D341Med (cell line): ENCODE measurements at regions not wholly inside any gene's neighbourhood (a gene's known extent, or its start where the extent isn't known, plus 50 kb on each side); places are given as distances from the start of the nearest gene placed in this dataset.

Source experiments
- DNase-seq: peaks from one replicate; pipeline ENCODE4 v3.0.0; 2012; ENCODE audit warnings: low spot score

DNA sequence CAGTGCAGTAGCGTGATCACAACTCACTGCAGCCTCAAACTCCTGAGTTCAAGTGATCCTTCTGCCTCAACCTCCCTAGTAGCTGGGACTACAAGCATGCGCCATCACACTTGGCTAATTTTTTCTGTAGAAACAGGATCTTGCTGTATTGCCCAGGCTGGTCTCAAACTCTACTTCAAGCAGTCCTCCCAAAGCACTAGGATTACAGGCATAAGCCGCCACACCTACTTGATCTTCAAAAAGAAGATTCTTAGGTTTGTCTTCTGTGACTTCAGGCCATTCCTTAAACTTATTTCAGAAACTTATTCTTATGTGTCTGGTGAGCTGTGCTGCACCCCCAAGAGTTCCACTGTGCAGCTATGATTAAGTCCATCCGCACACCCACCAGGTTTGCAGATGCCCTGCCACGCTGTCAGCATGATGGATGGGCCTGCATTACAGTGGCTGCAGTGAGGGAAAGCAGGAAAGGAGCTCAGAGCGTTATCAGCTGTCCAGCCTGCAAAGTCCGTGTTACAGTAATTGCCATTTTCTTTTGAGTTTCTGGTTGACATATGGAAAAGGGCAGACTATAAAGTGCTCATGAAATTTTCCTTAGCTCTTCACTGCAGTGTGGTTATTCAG is 146.6 kb downstream of the AASDH start:
- no peak for DNase-seq

DNA sequence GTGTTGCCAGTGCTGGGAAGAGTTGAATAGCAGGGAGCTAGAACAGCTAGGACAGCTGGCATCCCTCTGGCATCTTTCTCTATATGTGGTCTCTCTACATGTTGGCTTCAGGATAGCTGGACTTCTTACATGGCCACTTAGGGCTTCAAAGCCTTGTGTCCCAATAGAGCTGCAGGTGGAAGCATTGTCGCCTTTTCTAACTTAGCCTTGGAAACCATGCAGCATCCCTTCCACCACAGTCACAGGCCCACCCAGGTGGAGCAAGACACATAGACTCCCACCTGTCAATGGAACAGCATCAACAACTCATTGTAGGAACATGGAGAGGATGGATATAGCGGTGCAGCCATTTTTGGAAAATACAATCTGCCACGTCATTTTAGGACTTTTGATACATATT is 149.0 kb downstream of the AASDH start:
- no peak for DNase-seq

DNA sequence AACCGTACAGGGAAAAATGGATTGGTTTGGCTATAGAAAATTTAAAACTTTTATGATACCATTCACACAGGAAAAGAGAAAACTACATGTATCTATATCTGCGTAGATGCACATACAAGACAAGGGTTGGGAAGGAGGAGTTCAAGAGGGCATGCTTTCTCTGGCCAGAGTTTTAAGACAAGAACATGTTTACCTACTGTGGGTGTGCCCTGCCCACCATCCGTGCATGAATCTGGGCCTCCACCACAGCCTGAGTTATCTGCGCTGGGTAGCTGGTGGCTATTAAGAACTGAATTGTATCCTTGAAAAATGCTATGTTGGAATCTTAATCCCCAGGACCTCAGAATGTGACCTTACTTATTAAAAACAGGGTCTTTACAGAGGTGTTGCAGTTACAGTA is 151.6 kb downstream of the AASDH start:
- no peak for DNase-seq

DNA sequence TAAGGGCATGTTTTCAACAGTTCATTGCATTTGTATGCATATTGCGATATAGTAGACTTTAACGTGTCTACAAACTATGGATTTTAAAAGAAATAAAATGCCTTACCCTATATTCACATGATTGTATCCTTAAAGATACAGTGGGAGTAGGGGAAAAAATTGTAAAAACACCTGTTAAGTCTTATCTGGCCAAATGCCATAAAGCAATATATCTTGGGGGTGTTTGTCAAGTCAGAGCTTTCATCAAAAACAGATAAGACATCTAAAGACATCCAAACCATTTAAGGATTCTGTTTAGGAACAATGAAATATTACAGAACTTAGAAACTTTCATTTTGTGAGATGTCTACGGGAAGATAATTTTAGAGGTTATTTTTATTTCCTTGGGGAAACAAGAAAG is 152.3 kb downstream of the AASDH start:
- no peak for DNase-seq

DNA sequence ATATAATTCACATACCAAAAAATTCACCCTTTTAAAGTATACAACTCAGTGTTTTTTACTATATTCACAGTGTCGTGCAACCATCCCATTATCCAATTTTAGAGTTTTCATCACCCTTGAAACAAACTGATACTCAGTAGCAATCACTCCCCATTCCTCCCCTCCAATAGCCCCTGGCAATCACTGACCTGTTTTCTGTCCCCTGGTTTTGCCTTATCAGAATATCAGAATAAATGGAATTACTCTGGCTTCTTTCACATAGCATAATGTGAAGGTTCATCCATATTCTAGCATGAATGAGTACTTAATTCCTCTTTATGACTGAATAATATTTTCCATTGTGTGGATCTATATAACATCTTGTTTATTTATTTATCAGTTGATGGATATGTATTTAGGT is 153.2 kb downstream of the AASDH start:
- no peak for DNase-seq

DNA sequence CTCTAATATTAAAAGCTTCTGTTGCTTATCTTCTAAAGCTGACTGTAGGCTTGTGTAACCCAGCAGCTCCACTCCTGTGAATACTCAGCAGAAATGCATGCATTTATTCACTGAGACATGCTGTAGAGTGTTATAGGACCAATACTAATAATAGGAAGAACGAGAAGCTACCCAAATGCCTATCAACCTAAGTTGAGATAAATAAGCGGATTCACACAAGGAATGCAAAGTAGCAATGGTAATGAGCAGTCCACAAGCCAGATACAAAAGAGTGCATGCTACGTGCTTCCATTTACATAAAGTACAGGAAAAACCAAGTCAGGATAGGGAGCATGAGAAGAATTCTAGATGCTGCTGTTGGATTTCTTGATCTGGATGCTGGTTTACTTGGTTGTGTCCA is 155.9 kb downstream of the AASDH start:
- no peak for DNase-seq

DNA sequence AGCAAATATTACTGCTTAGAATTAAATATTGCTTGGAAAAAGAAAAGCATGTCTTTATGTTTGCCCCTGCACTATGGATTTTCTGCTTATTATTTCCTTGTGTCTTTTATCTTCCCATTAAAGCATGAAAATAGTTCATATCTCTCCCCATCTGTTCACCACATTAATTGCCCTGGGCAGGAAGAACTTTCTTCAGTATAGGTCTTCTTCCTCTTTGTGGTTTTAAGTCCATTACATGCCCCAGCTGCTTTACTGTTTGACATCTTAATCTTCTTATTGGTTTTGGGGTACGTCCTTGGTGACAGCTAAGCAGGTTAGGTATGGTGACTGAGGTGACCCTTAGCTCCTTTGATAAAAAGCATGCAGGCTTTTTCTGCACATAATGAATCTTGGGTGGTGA is 157.3 kb downstream of the AASDH start:
- DNase-seq, result no peak

DNA sequence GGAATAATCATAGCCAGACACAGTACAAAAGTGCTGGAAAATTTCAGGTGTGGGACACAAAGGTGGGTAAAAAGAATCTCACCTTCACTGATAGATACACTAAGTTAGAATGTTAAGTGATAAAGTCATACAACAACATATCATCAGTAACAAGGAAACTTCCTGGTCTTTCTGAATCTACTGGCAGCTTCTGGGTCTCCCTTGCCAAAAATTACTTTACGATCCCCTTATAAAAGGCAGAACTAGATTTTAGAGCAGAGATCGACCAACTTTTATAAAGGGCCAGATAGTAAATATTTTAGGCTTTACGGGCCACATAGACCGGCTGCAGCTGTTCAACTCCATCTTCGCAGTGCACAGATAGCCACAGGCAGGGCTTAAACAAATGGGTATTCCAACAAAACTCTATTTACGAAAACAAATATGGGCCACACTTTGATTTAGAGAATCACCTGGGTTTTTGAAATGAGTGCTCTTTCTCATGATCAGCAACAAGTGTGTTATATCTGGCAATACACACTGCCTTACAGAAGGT is 159.9 kb downstream of the AASDH start:
- DNase-seq, result no peak

DNA sequence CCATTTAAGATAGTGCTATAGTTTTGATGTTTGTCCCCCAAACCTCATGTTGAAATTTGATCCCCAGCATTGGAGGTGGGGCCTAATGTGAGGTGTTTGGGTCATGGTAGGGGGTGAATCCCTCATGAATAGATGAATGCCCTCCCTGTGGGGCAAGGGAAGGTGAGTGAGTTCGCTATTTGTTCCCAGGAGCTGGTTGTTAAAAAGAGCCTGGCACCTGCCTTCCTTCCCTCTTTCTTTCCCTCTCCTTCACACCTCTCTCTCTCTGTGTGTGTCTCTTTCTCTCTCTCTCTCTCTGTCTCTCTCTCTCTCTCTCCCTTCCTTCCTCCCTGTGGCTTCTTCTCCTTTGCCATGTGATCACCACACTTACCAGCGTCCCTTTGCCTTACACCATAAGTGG is 160.7 kb downstream of the AASDH start:
- no peak for DNase-seq

DNA sequence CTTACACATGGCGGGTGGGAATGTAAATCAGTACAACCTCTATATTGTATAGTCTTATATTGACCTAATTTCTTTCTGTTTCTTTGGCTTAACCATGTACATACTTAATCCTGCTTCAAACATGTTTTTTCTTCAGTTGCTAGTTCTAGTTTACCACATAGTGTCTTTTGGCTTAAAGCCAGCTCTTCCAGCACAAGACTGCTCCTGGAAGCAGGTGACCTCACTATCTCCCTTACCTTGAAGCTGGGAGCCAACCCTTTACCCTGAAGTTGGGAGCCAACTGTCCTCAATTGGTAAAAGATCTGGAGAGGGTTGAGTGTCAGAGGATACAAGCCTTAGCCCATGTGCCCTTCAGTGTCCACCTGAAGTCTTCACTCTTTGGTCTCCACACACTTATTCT is 162.7 kb downstream of the AASDH start:
- DNase-seq, result no peak

DNA sequence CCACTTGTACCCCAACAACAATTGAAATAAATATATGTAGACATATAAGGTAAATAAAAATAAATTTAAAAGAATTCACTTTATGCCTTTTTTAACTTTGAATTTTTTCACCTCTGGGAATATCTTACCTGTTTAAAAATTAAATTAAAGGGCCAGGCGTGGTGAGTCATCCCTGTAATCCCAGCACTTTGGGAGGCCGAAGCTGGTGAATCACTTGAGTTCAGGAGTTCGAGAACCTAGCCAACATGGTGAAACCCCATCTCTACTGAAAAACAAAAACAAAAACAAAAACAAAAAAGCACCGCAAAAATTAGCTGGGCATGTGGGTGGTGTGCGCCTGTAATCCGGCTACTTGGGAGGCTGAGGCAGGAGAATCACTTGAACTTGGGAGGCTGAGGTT is 164.8 kb downstream of the AASDH start:
- no peak for DNase-seq

DNA sequence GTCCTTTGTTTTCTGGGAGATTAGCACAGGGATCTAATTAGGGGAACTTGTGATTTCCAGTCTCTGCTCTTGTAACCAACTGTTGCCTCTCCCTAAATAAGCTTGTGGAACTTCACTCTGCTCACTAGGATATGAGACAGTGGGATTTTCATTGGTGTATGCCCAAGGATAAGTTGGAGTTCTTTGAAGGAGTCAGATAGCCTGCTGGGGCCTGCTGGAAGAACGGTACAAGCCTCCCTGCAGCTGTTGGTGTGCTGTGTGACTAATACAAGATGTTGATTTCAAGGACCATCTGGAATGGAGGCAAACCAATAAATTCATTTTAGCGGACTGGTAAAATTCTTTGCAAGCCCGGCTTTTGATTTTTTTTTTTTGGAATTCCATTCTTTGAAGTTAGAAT is 167.0 kb downstream of the AASDH start:
- DNase-seq, result no peak

DNA sequence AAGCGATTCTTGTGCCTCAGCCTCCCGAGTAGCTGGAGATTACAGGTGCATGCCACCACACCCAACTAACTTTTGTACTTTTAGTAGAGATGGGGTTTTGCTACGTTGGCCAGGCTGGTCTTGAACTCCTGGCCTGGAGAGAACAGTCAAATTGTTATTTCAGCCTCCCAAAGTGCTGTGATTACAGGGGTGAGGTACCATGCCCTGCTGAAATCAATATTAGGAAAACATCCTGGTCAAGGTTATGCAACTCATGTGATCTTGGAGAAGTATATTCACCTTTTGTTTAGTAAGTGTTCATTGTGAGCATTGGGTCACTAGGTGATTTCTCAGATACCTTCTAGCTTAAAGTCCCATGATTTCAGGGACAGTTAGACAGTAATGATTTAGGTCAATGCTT is 167.8 kb downstream of the AASDH start:
- DNase-seq, result no peak

DNA sequence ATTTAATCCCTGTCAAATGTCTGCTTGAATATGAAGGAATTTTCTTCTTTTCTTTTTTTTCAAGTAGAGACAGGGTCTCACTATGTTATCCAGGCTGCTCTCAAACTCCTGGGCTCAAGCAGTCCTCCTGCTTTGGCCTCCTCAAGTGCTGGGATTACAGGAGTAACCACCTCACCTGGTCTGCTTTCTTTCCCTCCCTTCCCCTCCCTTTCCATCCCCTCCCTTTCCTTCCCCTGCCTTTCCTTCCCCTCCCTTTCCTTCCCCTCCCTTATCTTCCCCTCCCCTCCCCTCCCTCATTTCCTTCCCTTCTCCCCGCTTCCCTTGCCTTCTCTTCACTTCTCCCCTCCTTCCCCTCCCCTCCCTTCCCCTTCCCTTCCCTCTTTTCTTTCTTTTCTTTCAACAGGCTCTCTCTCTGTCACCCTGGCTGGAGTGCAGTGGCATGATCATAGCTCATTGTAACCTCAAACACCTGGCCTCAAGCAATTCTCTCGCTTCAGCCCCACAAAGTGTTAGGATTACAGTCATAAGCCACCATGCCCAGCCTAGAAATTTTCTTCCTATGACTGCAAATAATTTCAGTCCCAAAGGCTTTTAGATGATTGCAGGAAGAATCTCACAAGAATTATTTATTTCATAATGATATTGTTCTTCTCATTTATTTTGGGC is 168.9 kb downstream of the AASDH start:
- no peak for DNase-seq

DNA sequence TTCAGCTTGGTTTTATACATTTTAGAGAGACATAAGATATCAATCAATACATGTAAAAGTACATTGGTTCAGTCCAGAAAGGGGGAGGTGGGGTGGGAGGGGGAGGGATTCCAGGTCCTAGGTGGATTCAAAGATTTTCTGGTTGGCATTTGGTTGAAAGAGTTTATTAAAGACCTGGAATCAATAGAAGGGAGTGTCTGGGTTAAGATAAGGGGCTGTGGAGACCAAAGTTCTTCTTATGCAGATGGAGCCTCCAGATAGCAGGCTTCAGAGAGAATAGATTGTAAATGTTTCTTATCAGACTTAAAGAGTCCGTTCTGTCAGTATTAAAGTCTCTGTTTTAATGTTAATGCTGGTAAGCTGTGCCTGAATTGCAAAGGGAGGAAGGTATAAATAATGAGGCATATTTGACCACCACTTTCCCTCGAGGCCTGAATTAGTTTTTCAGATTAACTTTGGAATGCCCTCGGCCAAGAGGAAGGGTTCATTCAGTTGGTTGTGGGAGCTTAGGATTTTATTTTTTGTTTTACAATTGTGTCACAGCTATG is 169.9 kb downstream of the AASDH start:
- DNase-seq, result no peak

DNA sequence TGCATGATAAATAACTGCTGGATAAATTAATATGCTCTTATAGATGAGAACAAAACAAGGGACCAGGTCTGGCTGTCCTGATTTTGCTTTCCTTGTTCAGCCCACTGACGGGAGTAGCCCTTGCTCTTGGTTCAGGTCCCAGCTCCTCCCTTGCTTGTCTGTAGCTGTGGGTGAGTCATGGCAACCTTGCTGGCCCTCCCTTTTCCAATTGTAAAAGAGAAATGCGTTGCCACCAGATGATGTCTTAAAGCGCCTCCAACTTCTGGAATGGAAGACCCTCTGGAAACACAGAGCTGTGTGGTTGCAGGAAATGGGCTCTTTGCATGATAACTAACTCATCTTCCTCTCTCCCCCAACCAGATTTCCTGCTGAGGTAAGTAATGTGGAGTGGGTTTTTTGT is 171.4 kb downstream of the AASDH start:
- DNase-seq, result no peak

DNA sequence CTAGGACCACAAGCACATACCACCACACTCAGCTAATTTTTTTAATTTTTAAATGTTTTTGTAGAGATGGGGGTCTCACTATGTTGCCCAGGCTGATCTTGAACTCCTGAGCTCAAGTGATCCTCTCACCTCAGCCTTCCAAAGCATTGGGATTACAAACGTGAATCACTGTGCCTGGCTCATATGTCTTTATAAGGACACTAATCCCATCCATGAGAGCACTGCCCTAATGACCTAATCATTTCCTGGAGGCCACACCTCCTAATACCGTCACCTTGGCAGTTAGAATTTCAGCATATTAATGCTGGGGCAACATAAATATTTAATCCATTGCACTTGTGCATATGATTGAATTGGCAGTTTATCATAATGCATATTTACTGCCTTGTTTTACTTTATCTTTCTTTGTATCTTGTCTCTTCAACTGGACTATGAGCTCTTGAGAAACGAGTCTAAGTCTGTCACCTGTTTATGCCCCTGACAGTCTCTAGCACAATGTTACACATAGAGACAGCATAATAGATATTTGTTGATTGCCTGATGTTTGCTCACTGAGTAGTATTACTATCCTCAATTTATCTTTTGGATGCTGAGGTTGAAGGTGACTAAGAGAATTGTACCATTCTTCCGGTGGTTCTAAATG is 172.0 kb downstream of the AASDH start:
- DNase-seq, result no peak

DNA sequence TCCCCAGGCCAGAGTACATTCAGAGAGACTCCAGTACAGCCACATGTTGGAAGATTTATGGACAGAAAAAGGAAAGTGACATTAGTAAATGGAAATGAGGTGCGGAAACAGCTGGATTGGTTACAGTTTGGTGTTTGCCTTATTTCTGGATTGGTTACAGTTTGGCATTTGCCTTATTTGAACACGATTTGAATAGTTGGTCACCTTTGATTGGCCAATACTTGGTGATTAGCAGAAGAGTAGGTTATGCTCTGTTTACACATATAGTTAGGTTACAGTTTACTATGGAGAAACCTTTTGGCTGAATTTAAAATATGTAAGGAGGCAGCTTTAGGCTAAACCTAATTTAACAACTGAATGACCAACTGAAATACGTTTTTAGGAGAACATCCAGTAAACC is 173.7 kb downstream of the AASDH start:
- DNase-seq, result no peak

DNA sequence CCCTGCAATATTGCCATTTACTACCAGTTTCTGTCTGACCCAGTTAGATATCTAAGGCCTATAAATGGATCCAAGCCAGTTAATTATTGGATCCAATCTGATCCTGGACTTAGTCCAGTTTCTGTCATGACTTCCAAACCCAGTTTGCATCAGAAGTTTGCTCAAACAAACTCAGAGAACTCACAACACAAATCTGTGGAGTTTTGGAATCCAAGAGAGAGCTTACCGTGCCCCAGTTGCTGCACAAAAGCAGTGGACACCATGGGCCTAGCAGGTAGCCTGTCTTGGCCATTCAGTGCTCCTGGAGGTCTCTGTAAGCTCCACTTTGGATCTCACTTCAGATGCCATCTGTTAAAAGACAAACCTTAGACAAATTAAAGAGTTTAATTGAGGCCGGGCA is 174.5 kb downstream of the AASDH start:
- DNase-seq, result no peak

DNA sequence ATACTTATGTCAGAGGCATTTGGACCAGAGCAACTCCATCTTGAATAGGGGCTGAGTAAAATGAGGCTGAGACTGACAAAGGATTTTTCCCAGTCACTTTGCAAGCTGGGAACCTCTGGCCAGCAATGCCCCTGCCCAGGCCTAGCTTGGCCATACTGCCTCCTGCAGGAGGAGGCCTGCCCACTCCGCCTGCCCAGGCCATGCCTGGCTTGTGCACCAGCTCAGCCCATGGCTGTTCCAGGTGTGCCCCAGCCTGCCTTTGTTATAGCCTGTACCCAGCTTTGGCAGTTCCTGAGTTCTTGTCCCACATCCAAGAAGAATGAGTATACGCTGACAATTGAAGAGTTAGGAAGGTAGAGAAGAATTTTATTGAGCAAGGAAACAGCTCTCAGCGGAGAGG is 176.1 kb downstream of the AASDH start:
- no peak for DNase-seq

DNA sequence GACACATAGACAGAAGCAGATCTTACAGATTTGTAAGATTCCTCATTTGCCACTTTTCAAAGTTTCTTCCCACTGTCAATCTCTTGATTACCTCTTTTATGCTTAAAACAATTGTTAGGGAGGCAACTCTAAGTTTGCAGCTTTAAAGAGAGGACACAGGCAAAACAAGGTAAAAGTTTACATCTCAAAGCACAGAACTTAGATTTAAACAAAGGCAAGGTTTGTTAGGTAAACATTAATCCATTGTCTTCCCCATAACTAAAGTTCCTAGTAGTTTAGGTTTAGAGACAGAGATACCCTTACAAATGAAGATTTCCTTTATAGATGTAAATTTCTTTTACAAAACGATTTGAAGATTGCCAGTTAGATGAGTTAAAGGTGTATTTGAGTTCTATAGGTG is 176.9 kb downstream of the AASDH start:
- DNase-seq, result no peak

DNA sequence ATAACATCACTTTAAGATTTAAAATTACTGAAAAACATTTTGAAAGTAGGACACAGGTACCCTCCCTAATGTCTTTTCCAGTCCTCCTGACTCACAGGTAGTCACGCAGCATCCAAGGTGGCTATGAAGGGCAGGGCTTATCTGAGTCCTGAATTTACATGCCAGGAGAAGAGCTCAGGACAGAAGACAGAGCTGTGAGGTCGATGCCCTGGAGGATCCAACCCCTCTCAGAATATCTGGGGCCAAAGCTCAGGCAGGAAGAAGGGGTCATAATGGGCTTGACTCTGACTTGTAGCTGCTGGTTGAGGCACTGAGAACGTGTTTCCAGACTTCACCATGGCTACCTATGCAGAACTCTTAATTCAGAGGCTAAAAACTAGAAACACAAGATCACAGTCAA is 177.5 kb downstream of the AASDH start:
- DNase-seq, result no peak

DNA sequence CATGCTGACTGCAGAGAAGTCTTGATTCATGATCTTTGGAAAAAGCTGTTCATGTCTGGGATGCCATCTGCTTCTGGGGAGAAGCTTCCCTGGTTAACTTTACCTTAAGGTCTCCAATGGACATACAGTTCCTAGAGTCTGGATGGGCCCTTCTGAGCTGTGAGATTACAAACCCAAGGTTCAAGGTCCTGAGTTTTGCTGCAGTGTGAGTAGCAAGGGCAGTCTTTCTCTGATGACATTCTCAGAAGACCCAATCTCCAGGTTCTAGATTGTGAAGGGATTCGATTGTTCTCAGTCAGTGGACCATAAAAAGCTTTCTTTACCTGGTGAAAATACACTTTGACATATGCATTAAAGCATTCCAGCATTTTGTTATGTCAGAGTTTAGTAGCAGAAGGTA is 179.2 kb downstream of the AASDH start:
- no peak for DNase-seq
